Liver (tissue), 7 donors: ENCODE measurements at regions not wholly inside any gene's neighbourhood (a gene's known extent, or its start where the extent isn't known, plus 50 kb on each side); places are given as distances from the start of the nearest gene placed in this dataset.

Experiments used
- DNase-seq: peaks from one replicate; pipeline ENCODE4 v3.0.0-alpha.2; 2017; ENCODE audit warnings: low spot score
- H3K27ac ChIP-seq, 2 donors: one replicate each; pipeline ENCODE4 v1.7.0; 2013; ENCODE audit warnings: inconsistent platforms in 2 of 2, low read length in 2 of 2, control low read depth in 1 of 2, low read depth in 1 of 2, mild to moderate bottlenecking in 1 of 2
- H3K27me3 ChIP-seq, 4 donors: one replicate each; pipeline versions ENCODE4 v1.6.1 to v1.7.0; 2013; ENCODE audit warnings: low read length in 3 of 4, inconsistent platforms in 1 of 4, mild to moderate bottlenecking in 1 of 4, moderate library complexity in 1 of 4; ENCODE audit not compliant: control insufficient read depth in 4 of 4, insufficient read depth in 4 of 4
- H3K36me3 ChIP-seq, 4 donors: one replicate each; pipeline versions ENCODE4 v1.6.1 to v1.7.0; 2013; ENCODE audit warnings: low read length in 3 of 4, mild to moderate bottlenecking in 3 of 4, low read depth in 1 of 4, moderate library complexity in 1 of 4; ENCODE audit not compliant: control insufficient read depth in 4 of 4, insufficient read depth in 3 of 4
- H3K4me1 ChIP-seq, 4 donors: one replicate each; pipeline versions ENCODE4 v1.6.1 to v1.7.0; 2013; ENCODE audit warnings: low read length in 3 of 4, mild to moderate bottlenecking in 3 of 4, moderate library complexity in 1 of 4; ENCODE audit not compliant: control insufficient read depth in 4 of 4, insufficient read depth in 4 of 4
- H3K4me3 ChIP-seq, 3 donors: one replicate each; pipeline versions ENCODE4 v1.6.1 to v1.7.0; 2013; ENCODE audit warnings: low read length in 3 of 3, control low read depth in 1 of 3, low read depth in 1 of 3, mild to moderate bottlenecking in 1 of 3
- H3K9ac ChIP-seq, 2 donors: one replicate each; pipeline ENCODE4 v1.7.0; 2013; ENCODE audit warnings: low read length in 2 of 2, mild to moderate bottlenecking in 2 of 2, moderate library complexity in 2 of 2, control low read depth in 1 of 2, low read depth in 1 of 2
- H3K9me3 ChIP-seq, 4 donors: one replicate each; pipeline versions ENCODE4 v1.6.1 to v1.7.0; 2013; ENCODE audit warnings: low read length in 3 of 4; ENCODE audit not compliant: control insufficient read depth in 4 of 4
- FOXA2 ChIP-seq: IDR thresholded peaks from 2 replicates; pipeline ENCODE4 v1.6.1; 2016; ENCODE audit warnings: antibody characterized with exemption
- HNF4A ChIP-seq, 2 donors: conservative IDR thresholded peaks; 2 replicates each; pipeline ENCODE4 v1.6.1; 2016; ENCODE audit warnings: antibody characterized with exemption in 2 of 2, mild to moderate bottlenecking in 2 of 2
- HNF4G ChIP-seq: IDR thresholded peaks from 2 replicates; pipeline ENCODE4 v1.6.1; 2016; ENCODE audit warnings: antibody characterized with exemption
- NR2F2 ChIP-seq: IDR thresholded peaks from 2 replicates; pipeline ENCODE4 v1.6.1; 2016; ENCODE audit warnings: antibody characterized with exemption
- RAD21 ChIP-seq, 2 donors: IDR thresholded peaks; 2 replicates each; pipeline ENCODE4 v1.6.1; 2016; ENCODE audit warnings: antibody characterized with exemption in 2 of 2, mild to moderate bottlenecking in 2 of 2
- RXRA ChIP-seq, 2 donors: IDR thresholded peaks; 2 replicates each; pipeline ENCODE4 v1.6.1; 2017 to 2018; ENCODE audit warnings: antibody characterized with exemption in 2 of 2, mild to moderate bottlenecking in 1 of 2
- SP1 ChIP-seq: IDR thresholded peaks from 2 replicates; pipeline ENCODE4 v1.6.1; 2018; ENCODE audit warnings: antibody characterized with exemption, mild to moderate bottlenecking
- TAF1 ChIP-seq: conservative IDR thresholded peaks from 2 replicates; pipeline ENCODE4 v1.6.1; 2016; ENCODE audit warnings: antibody characterized with exemption, mild to moderate bottlenecking
- WGBS: extraction: QIAGEN DNeasy Blood & Tissue Kit; methylation state at CpG from one replicate; pipeline ENCODE4 v1.1.7; 2013; 5-methylcytosine and 5-hydroxymethylcytosine counted together
- TF ChIP-seq, protein P1 (sequence below): IDR thresholded peaks from 2 replicates; pipeline ENCODE4 v1.6.1; 2016; ENCODE audit warnings: antibody characterized with exemption
- TF ChIP-seq, protein P2 (sequence below): IDR thresholded peaks from 2 replicates; pipeline ENCODE4 v1.6.1; 2016; ENCODE audit warnings: antibody characterized with exemption, mild to moderate bottlenecking
- TF ChIP-seq, protein P3 (sequence below): IDR thresholded peaks from 2 replicates; pipeline ENCODE4 v1.6.1; 2016; ENCODE audit warnings: antibody characterized with exemption
- TF ChIP-seq, protein P4 (sequence below): IDR thresholded peaks from 2 replicates; pipeline ENCODE4 v1.6.1; 2016; ENCODE audit warnings: antibody characterized with exemption
- donor health status: healthy.
- donor health status: healthy.
- donor health status: healthy.
- donor health status: healthy.

DNA sequence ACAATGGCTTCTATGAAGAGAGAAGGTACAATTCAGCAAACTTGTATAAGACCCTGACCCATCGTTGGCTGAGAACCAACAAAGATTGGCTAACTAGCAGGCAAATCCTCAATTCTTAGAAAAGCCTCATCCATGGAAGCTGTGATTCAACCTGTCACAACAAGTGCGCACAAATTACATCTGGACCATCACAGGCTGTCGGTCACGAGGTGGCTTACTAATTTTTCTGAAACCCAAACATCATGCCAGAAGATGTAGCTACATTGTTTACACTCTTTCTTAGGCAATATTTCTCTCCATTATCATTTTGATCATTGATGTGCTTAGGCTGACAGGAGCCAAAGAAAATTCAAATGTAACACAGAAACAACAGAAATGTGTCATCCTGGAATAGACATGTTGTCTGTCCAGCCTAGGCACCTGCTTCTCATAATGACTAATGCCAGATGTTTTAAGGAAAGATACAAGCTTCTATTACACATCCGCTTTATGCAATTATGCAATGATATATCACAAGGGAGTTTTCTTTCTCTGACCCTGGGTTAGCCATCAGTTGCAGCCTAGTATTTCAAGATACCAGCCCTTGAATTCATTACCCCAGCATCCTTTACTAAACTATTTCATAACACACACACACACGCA is 92.9 kb upstream of the DIO2 start:
- Histone ChIP-seq H3K4me1 (no peaks in the 10 kb centered on the region), H3K9ac (no peak overlapping the region), H3K27ac (no peak overlapping the region), H3K4me3 (no peak overlapping the region), H3K27me3 (no peaks in the 10 kb centered on the region), H3K36me3 (no peaks in the 10 kb centered on the region), H3K9me3 (no peaks in the 10 kb centered on the region)
- 72% methylated on average over 6 of the region's 6 CpGs for WGBS
- TF ChIP-seq, protein P1, sequence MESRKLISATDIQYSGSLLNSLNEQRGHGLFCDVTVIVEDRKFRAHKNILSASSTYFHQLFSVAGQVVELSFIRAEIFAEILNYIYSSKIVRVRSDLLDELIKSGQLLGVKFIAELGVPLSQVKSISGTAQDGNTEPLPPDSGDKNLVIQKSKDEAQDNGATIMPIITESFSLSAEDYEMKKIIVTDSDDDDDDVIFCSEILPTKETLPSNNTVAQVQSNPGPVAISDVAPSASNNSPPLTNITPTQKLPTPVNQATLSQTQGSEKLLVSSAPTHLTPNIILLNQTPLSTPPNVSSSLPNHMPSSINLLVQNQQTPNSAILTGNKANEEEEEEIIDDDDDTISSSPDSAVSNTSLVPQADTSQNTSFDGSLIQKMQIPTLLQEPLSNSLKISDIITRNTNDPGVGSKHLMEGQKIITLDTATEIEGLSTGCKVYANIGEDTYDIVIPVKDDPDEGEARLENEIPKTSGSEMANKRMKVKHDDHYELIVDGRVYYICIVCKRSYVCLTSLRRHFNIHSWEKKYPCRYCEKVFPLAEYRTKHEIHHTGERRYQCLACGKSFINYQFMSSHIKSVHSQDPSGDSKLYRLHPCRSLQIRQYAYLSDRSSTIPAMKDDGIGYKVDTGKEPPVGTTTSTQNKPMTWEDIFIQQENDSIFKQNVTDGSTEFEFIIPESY = no peak
- TF ChIP-seq HNF4G (no peak), TAF1 (no peak), HNF4A (conservative IDR thresholded peaks at IDR 0.05) (no peak), NR2F2 (no peak), RXRA (IDR thresholded peaks at IDR 0.05) (no peak), RAD21 (IDR thresholded peaks at IDR 0.05) (no peak), FOXA2 (no peak), SP1 (no peak)
- TF ChIP-seq, protein P2, sequence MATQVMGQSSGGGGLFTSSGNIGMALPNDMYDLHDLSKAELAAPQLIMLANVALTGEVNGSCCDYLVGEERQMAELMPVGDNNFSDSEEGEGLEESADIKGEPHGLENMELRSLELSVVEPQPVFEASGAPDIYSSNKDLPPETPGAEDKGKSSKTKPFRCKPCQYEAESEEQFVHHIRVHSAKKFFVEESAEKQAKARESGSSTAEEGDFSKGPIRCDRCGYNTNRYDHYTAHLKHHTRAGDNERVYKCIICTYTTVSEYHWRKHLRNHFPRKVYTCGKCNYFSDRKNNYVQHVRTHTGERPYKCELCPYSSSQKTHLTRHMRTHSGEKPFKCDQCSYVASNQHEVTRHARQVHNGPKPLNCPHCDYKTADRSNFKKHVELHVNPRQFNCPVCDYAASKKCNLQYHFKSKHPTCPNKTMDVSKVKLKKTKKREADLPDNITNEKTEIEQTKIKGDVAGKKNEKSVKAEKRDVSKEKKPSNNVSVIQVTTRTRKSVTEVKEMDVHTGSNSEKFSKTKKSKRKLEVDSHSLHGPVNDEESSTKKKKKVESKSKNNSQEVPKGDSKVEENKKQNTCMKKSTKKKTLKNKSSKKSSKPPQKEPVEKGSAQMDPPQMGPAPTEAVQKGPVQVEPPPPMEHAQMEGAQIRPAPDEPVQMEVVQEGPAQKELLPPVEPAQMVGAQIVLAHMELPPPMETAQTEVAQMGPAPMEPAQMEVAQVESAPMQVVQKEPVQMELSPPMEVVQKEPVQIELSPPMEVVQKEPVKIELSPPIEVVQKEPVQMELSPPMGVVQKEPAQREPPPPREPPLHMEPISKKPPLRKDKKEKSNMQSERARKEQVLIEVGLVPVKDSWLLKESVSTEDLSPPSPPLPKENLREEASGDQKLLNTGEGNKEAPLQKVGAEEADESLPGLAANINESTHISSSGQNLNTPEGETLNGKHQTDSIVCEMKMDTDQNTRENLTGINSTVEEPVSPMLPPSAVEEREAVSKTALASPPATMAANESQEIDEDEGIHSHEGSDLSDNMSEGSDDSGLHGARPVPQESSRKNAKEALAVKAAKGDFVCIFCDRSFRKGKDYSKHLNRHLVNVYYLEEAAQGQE = no peak
- TF ChIP-seq, protein P3, sequence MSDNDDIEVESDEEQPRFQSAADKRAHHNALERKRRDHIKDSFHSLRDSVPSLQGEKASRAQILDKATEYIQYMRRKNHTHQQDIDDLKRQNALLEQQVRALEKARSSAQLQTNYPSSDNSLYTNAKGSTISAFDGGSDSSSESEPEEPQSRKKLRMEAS = no peak
- TF ChIP-seq, protein P4, sequence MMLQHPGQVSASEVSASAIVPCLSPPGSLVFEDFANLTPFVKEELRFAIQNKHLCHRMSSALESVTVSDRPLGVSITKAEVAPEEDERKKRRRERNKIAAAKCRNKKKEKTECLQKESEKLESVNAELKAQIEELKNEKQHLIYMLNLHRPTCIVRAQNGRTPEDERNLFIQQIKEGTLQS = no peak
- no peak for DNase-seq

DNA sequence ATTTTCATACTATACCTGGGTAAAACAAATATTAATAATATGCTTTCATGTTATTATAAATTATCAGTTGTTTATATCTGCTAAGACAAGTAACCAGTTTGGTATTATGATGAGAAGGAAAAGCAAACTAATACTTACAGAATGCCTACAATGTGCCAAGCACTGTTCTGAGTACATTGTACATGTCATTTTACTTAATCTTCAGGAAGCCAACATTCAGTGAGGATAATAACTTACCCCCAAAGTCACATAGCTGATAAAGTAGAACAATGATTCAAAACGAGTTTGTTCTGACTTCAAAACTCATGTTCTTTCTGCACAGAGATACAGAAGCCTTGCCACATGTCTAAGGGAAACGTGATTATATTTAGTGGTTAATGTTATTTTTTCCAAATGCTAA is 89.0 kb upstream of the DIO2 start:
- Histone ChIP-seq H3K27me3 (no peaks in the 10 kb centered on the region), H3K4me1 (no peaks in the 10 kb centered on the region), H3K9ac (no peak overlapping the region), H3K36me3 (no peaks in the 10 kb centered on the region), H3K27ac (no peak overlapping the region), H3K4me3 (no peak overlapping the region), H3K9me3 (no peaks in the 10 kb centered on the region)
- TF ChIP-seq, protein P4 = no peak
- 27% methylated on average over 2 of the region's 2 CpGs for WGBS
- no peak for DNase-seq
